Hematopoietic multipotent progenitor cell treated with erythropoietin and hydrocortisone succinate and interleukin-3 and kit ligand, for 4 days (in vitro differentiated cells): ENCODE measurements at regions not wholly inside any gene's neighbourhood (a gene's known extent, or its start where the extent isn't known, plus 50 kb on each side); places are given as distances from the start of the nearest gene placed in this dataset.

Experiments used
- DNase-seq: peaks from one replicate; pipeline ENCODE4 v3.0.0-alpha.2; 2015

DNA sequence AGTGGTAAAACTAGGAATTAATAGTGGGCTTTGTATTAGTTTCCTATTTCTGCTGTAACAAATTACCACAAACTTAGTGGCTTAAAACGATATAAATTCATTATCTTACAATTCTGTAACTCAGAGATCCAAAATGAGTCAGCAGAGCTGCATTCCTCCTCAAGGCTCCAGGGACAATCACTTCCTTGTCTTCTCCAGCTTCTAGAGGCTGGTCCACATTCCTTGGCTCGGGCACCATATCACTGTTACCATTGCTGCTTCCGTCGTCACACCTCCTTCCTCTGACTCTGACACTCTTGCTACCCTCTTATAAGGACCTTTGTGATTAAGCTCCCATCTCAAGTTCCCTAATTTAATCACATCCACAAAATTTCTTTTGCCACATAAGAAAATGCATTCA is 567.8 kb upstream of the KLHL29 start:
- no peak for DNase-seq

- DNase-seq: no peak
Observed at GRCh38 chr2:22821458-22821857, 563.5 kb upstream of the KLHL29 start.

DNA sequence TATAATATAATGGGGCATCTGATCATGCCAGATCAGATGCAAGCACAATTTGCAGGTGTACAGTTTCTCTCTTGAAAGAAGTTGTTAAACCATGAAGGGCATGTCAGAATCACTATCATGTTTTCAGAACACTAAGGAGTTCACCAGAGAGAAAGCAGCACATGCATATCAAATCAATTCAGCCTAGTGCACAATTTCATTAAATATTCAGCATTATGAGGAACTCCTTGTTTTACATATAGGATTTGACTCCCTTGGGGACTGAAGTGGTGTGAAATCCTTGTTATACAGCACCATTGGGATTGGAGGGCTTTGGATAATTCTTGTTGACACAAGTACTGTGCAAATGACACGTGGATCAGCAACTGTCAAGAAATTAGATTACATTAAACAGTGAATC is 562.1 kb upstream of the KLHL29 start:
- DNase-seq: no peak

GRCh38 chr2:22824618-22825017 is 560.4 kb upstream of the KLHL29 start:
- no peak for DNase-seq

GRCh38 chr2:22826703-22827102 is 558.3 kb upstream of the KLHL29 start:
- DNase-seq: no peak

- DNase-seq: no peak
Observed at GRCh38 chr2:22829791-22830190, 555.2 kb upstream of the KLHL29 start.

DNA sequence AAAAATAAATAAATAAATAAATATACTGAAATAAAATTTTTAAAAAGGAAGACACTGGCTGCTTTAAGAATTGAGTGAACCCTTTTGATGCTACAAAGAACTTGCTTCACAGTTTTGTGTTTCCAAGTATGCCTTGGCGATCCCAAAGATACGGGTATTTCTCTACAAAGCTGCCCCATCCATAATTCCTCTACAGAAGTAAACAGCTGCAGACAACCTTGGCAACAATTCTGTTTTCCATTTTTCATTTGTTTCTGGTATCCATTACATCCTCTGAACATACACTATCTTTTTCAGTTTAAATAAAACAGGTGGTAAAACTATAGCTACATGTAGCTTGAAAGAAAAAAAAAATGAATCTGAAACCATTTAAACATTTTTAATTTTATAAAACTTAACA is 552.8 kb upstream of the KLHL29 start:
- no peak for DNase-seq

- DNase-seq: no peak
Observed at GRCh38 chr2:22838461-22838860, 546.5 kb upstream of the KLHL29 start.

GRCh38 chr2:22842205-22842869 is 542.6 kb upstream of the KLHL29 start:
- no peak for DNase-seq

GRCh38 chr2:22843919-22844537 is 541.0 kb upstream of the KLHL29 start:
- DNase-seq: no peak

- no peak for DNase-seq
Observed at GRCh38 chr2:22850310-22850709, 534.7 kb upstream of the KLHL29 start.

DNA sequence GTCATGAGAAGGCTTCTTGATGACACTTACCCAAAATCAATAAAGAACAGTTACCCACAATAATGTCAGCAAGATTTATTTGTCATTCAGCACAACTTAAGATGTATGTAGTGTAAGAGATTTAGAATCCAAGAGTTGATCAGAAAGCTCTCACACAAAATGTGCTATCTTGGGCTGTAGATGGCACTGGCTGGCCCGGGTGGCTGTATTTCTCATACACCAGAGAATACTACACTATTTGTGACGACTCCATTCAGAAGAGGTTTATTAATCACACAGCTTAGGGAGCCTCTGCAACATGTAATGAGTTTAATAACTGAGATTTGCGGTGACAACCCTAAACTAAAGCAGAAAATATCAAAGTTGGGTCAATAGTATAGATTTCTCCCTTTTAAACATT is 530.4 kb upstream of the KLHL29 start:
- no peak for DNase-seq

GRCh38 chr2:22855081-22855480 is 529.9 kb upstream of the KLHL29 start:
- no peak for DNase-seq

DNA sequence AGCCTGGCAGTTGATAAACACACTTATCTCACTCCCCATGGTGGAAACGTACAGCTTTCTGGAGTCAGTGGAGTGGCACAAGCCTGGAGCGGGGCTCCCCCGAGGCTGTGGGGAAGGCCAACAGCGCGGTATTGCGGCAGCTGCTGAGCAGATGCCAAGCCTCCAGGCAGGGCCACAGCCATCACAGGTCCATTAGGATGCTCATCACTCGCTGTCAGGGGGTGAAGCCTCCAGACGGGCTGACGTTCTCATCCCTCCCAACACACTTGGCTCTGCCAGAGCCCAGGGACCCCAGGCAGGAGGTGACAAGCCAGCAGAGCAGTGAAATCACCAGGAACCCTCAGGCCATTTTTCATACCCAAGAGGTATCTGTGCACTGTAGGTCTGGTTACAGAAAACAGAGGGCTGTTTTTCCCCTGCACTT is 529.2 kb upstream of the KLHL29 start:
- no peak for DNase-seq

DNA sequence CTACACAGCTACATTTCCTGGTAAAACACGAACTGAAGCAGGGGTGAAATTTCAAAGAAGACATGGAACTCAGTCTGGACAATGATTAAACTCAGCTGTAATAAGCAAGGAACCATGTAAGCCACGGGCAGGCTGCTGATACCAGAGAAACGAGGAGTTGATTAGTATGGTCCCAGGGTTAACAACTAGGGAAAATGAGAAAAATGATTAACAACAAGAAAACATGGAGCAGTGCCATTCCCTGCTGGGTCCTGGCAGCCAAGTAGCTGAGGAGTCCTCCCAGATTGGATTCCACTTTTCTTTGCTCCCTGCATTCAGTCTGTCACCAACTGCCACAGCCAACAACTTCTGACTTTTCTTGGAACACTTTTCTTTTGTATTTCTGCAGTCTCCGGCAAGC is 517.0 kb upstream of the KLHL29 start:
- DNase-seq: no peak

DNA sequence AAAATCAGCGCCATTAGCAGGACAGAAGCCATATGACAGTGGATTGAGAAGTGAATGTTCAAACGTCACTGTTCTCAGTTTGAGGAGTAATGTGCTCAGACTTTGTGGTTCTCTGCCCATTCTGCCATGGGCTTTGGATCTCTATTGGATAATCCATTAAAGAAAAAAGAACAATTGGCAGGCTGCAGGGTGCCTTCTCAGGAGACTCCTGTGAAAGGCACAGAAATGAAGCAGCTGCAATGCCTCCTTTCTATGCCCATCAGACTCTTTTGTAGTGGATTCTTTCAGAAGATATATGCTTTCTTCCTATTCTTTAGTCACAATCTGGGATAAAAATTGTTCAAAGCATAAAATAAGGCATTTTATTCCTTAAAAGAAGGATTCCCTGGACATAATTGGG is 506.9 kb upstream of the KLHL29 start:
- no peak for DNase-seq

DNA sequence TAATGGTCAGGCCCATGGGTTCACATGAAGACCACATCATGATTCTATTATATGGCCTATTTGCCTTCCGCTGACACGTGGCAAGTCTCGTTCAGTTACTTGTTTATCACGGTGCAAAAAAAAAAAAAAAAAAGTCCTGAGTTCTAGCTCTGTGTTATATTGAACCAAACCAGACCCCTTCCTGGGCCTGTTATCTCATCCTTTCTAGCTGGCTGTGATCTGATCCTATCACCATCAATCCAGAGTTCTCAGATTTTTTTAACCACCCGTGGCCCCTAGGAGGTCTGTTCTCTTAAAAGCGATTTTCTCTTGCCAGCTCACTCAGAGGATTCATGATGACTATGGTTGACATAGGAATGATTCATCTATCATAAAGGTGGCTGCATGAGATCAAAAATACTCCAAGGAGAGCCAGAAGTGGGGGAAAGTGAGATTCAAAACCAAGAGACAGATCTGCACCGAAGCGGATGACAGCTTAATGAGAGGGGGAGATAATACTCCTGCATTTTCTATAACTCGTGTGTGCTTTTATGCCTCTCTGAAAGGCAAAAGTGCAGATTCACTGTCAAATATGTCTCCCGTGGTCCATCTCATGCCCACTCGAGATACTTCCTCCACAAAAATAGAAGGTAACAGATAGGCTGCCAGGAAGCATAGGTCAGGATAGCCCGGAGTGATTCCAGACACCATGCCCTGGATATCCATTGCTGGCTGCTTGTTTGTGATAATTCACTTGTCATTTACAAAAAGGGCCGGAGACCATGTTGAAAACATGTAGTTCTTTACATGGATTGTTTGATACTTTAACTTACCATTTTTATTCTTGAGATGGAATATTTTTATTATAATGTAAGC is 505.7 kb upstream of the KLHL29 start:
- DNase-seq: no peak

GRCh38 chr2:22880161-22880560 is 504.8 kb upstream of the KLHL29 start:
- DNase-seq: no peak

GRCh38 chr2:22882011-22882410 is 503.0 kb upstream of the KLHL29 start:
- DNase-seq: no peak

DNA sequence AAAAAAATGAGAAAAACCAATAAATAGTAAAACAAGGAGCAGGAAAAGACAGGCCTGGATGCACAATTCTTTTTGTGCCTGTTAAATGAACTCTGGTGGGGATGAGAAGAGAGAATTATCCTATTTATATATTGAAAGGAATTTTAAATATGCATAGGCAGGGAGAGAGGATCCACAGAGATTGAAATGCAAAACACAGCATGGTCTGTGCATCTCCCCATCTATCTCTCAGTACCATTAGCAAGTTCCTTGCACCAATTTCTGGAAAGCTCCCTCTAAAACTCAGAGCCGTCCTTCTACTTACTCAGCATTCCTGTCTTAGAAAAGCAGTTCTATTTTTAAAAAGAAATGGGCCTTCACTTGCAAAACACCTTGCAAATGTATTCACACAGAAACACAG is 502.3 kb upstream of the KLHL29 start:
- DNase-seq: no peak

- no peak for DNase-seq
Observed at GRCh38 chr2:22883054-22883453, 501.9 kb upstream of the KLHL29 start.

GRCh38 chr2:22885245-22885644 is 499.7 kb upstream of the KLHL29 start:
- no peak for DNase-seq

GRCh38 chr2:22887426-22887825 is 497.6 kb upstream of the KLHL29 start:
- DNase-seq: no peak

GRCh38 chr2:22887845-22888244 is 497.1 kb upstream of the KLHL29 start:
- DNase-seq: no peak
